GM21786 (cell line): ENCODE measurements at regions not wholly inside any gene's neighbourhood (a gene's known extent, or its start where the extent isn't known, plus 50 kb on each side); places are given as distances from the start of the nearest gene placed in this dataset.
"Not testable (repeated sequence)": the region's sequence is repeated elsewhere in the genome, so short reads cannot be mapped to it uniquely, and the experiment has no call there.

Experiments
- ATAC-seq: cut with Tn5 transposase; IDR thresholded peaks from one replicate; pipeline ENCODE4 v1.9.1; 2021; ENCODE audit not compliant: unreplicated experiment

- ATAC-seq = no peak
Observed at GRCh38 chr5:174612686-174613085, 111.7 kb upstream of the MSX2 start.

- ATAC-seq = no peak
Observed at GRCh38 chr5:174614500-174615135, 109.8 kb upstream of the MSX2 start.

- no peak for ATAC-seq
Observed at GRCh38 chr5:174616036-174616435, 108.3 kb upstream of the MSX2 start.

GRCh38 chr5:174617285-174617684, 107.1 kb upstream of the MSX2 start:
- no peak for ATAC-seq

GRCh38 chr5:174617910-174618309, 106.5 kb upstream of the MSX2 start:
- no peak for ATAC-seq

GRCh38 chr5:174618589-174618988, 105.8 kb upstream of the MSX2 start:
- ATAC-seq = no peak

- no peak for ATAC-seq
Observed at GRCh38 chr5:174622067-174622466, 102.3 kb upstream of the MSX2 start.

- no peak for ATAC-seq
Observed at GRCh38 chr5:174623018-174623417, 101.4 kb upstream of the MSX2 start.

- no peak for ATAC-seq
Observed at GRCh38 chr5:174623433-174624019, 100.9 kb upstream of the MSX2 start.

GRCh38 chr5:174624733-174625522, 99.5 kb upstream of the MSX2 start:
- ATAC-seq = no peak

GRCh38 chr5:174625591-174626350, 98.6 kb upstream of the MSX2 start:
- ATAC-seq = no peak

- no peak for ATAC-seq
Observed at GRCh38 chr5:174626369-174626920, 97.9 kb upstream of the MSX2 start.

- no peak for ATAC-seq
Observed at GRCh38 chr5:174636094-174636493, 88.3 kb upstream of the MSX2 start.

GRCh38 chr5:174642816-174643405, 81.5 kb upstream of the MSX2 start:
- no peak for ATAC-seq

GRCh38 chr5:174644436-174644835, 79.9 kb upstream of the MSX2 start:
- ATAC-seq = no peak

GRCh38 chr5:174644923-174645322, 79.5 kb upstream of the MSX2 start:
- no peak for ATAC-seq

- ATAC-seq = no peak
Observed at GRCh38 chr5:174645677-174646076, 78.7 kb upstream of the MSX2 start.

GRCh38 chr5:174648618-174649017, 75.8 kb upstream of the MSX2 start:
- ATAC-seq = not testable (repeated sequence)

GRCh38 chr5:174649391-174649790, 75.0 kb upstream of the MSX2 start:
- no peak for ATAC-seq

GRCh38 chr5:174654442-174654841, 69.9 kb upstream of the MSX2 start:
- no peak for ATAC-seq

GRCh38 chr5:174655351-174655750, 69.0 kb upstream of the MSX2 start:
- ATAC-seq = no peak
